Neural progenitor cell (in vitro differentiated cells): ENCODE measurements at regions not wholly inside any gene's neighbourhood (a gene's known extent, or its start where the extent isn't known, plus 50 kb on each side); places are given as distances from the start of the nearest gene placed in this dataset.

Source experiments
- DNase-seq: peaks from one replicate; pipeline ENCODE4 v3.0.0-alpha.2; 2016; ENCODE audit warnings: low spot score
- H2AFZ ChIP-seq: fragments of 200-600 bp; sonication (generic); replicated peaks from 2 replicates; pipeline ENCODE4 v1.6.1; 2016; ENCODE audit warnings: antibody characterized with exemption
- H3F3A ChIP-seq: fragments of 200-600 bp; sonication (generic); 2 replicates; pipeline ENCODE4 v1.6.1; 2016; ENCODE audit warnings: antibody characterized with exemption, low read depth
- H3K27ac ChIP-seq: fragments of 200-600 bp; sonication (generic); 2 replicates; pipeline ENCODE4 v1.5.1; 2016; ENCODE audit warnings: mild to moderate bottlenecking
- H3K27me3 ChIP-seq: fragments of 200-600 bp; sonication (generic); 2 replicates; pipeline ENCODE4 v1.6.1; 2016; ENCODE audit warnings: mild to moderate bottlenecking, moderate library complexity
- H3K36me3 ChIP-seq: fragments of 200-600 bp; sonication (generic); 2 replicates; pipeline ENCODE4 v1.5.1; 2016
- H3K4me1 ChIP-seq: fragments of 200-600 bp; sonication (generic); 2 replicates; pipeline ENCODE4 v1.6.1; 2016; ENCODE audit warnings: mixed run types
- H3K4me2 ChIP-seq: fragments of 200-600 bp; sonication (generic); 2 replicates; pipeline ENCODE4 v1.6.1; 2016
- H3K4me3 ChIP-seq: fragments of 200-600 bp; sonication (generic); 2 replicates; pipeline ENCODE4 v1.5.1; 2016
- H3K79me2 ChIP-seq: fragments of 200-600 bp; sonication (generic); 2 replicates; pipeline ENCODE4 v1.6.1; 2016; ENCODE audit warnings: low read depth
- H3K9ac ChIP-seq: fragments of 200-600 bp; sonication (generic); 2 replicates; pipeline ENCODE4 v1.6.1; 2016
- H3K9me3 ChIP-seq: fragments of 200-600 bp; sonication (generic); 2 replicates; pipeline ENCODE4 v1.5.1; 2016; ENCODE audit warnings: low read depth
- H4K20me1 ChIP-seq: fragments of 200-600 bp; sonication (generic); 2 replicates; pipeline ENCODE4 v1.6.1; 2016; ENCODE audit warnings: low read depth
- H3K27ac Mint-ChIP-seq: 3 replicates; pipeline ENCODE4 v1.8.0; 2021; ENCODE audit warnings: mixed read lengths
- H3K27me3 Mint-ChIP-seq: 2 replicates; pipeline ENCODE4 v1.8.0; 2022; ENCODE audit warnings: low read depth, mild to moderate bottlenecking, inconsistent platforms, moderate library complexity, mixed read lengths; ENCODE audit not compliant: insufficient read depth
- H3K36me3 Mint-ChIP-seq: 3 replicates; pipeline ENCODE4 v1.8.0; 2021; ENCODE audit warnings: mixed read lengths
- H3K4me1 Mint-ChIP-seq: 3 replicates; pipeline ENCODE4 v1.8.0; 2021; ENCODE audit warnings: mixed read lengths
- H3K4me3 Mint-ChIP-seq: 3 replicates; pipeline ENCODE4 v1.8.0; 2021; ENCODE audit warnings: mild to moderate bottlenecking, moderate library complexity, mixed read lengths
- H3K9me3 Mint-ChIP-seq: 3 replicates; pipeline ENCODE4 v1.8.0; 2020; ENCODE audit warnings: mixed read lengths
- EZH2 ChIP-seq: fragments of 200-600 bp; sonication (generic); IDR thresholded peaks from 2 replicates; pipeline ENCODE4 v1.6.1; 2017; ENCODE audit warnings: antibody characterized with exemption, mild to moderate bottlenecking, moderate library complexity
- EZH2phosphoT487 ChIP-seq: fragments of 200-600 bp; sonication (generic); IDR thresholded peaks from 2 replicates; pipeline ENCODE4 v1.6.1; 2017; ENCODE audit warnings: antibody characterized with exemption
- TF ChIP-seq, protein P1 (sequence below): fragments of 200-600 bp; sonication (generic); IDR thresholded peaks from 2 replicates; pipeline ENCODE4 v1.5.1; 2017; ENCODE audit warnings: antibody characterized with exemption, mild to moderate bottlenecking

DNA sequence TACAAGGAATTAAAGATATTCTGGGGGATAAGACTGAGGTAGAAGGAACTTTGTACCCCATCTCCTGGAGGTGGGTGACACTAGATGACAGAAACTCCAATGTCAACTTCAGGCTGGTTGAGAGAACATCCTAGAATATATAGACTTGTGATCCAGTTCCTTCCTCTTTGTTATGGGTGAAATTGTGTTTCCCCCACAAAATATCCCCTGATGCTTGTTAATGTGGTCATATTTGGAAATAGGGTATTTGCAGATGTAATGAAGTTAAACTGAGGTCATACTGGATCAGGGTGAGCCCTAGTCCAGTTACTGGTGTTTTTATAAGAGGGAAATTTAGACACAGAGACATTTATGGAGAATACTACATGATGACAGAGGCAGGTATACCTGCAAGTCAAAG, 114.0 kb upstream of the NAMPT start:
- TF ChIP-seq, protein P1, sequence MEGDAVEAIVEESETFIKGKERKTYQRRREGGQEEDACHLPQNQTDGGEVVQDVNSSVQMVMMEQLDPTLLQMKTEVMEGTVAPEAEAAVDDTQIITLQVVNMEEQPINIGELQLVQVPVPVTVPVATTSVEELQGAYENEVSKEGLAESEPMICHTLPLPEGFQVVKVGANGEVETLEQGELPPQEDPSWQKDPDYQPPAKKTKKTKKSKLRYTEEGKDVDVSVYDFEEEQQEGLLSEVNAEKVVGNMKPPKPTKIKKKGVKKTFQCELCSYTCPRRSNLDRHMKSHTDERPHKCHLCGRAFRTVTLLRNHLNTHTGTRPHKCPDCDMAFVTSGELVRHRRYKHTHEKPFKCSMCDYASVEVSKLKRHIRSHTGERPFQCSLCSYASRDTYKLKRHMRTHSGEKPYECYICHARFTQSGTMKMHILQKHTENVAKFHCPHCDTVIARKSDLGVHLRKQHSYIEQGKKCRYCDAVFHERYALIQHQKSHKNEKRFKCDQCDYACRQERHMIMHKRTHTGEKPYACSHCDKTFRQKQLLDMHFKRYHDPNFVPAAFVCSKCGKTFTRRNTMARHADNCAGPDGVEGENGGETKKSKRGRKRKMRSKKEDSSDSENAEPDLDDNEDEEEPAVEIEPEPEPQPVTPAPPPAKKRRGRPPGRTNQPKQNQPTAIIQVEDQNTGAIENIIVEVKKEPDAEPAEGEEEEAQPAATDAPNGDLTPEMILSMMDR: no peak
- TF ChIP-seq EZH2 (no peak), EZH2phosphoT487 (no peak)
- H3K4me3 Mint-ChIP-seq: no peak overlapping the region

GRCh38 chr7:106397994-106398393, 113.2 kb upstream of the NAMPT start:
- H3K4me1 Mint-ChIP-seq: peaks cover 7% of the 10 kb centered on the region
- Histone ChIP-seq H3K4me2 (no peak overlapping the region), H3F3A (no peaks in the 10 kb centered on the region), H3K9ac (no peak overlapping the region), H3K4me3 (no peak overlapping the region), H3K36me3 (no peaks in the 10 kb centered on the region), H3K4me1 (peaks cover 11% of the 10 kb centered on the region), H4K20me1 (no peaks in the 10 kb centered on the region), H3K79me2 (no peaks in the 10 kb centered on the region), H3K27me3 (no peaks in the 10 kb centered on the region), H3K9me3 (no peaks in the 10 kb centered on the region), H2AFZ (no peak overlapping the region), H3K27ac (no peak overlapping the region)
- no peaks in the 10 kb centered on the region for H3K9me3 Mint-ChIP-seq
- H3K36me3 Mint-ChIP-seq: no peaks in the 10 kb centered on the region
- TF ChIP-seq EZH2 (no peak), EZH2phosphoT487 (no peak)
- TF ChIP-seq, protein P1: no peak
- no peak overlapping the region for H3K4me3 Mint-ChIP-seq
- H3K27ac Mint-ChIP-seq: no peak overlapping the region
- no peak for DNase-seq
- peaks cover 5% of the 10 kb centered on the region for H3K27me3 Mint-ChIP-seq

More for the DNA sequence above, 114.0 kb upstream of the NAMPT start:
- no peak overlapping the region for H3K27ac ChIP-seq
- H3K79me2 ChIP-seq: no peaks in the 10 kb centered on the region
- H3K9ac ChIP-seq: no peak overlapping the region
- H3K4me3 ChIP-seq: no peak overlapping the region
- Mint-ChIP-seq H3K27me3 (peaks cover 5% of the 10 kb centered on the region), H3K4me1 (peaks cover 7% of the 10 kb centered on the region), H3K27ac (no peak overlapping the region), H3K36me3 (no peaks in the 10 kb centered on the region), H3K9me3 (no peaks in the 10 kb centered on the region)
- peaks cover 11% of the 10 kb centered on the region for H3K4me1 ChIP-seq
- DNase-seq: no peak
- no peaks in the 10 kb centered on the region for H4K20me1 ChIP-seq
- no peak overlapping the region for H3K4me2 ChIP-seq
- no peaks in the 10 kb centered on the region for H3K27me3 ChIP-seq
- no peak overlapping the region for H2AFZ ChIP-seq
- no peaks in the 10 kb centered on the region for H3K36me3 ChIP-seq
- no peaks in the 10 kb centered on the region for H3F3A ChIP-seq
- H3K9me3 ChIP-seq: no peaks in the 10 kb centered on the region

GRCh38 chr7:106394526-106394925, 109.7 kb upstream of the NAMPT start:
- Histone ChIP-seq H3K9me3 (no peaks in the 10 kb centered on the region), H3K79me2 (no peaks in the 10 kb centered on the region), H2AFZ (no peak overlapping the region), H3K4me1 (peaks cover 4% of the 10 kb centered on the region), H3K36me3 (no peaks in the 10 kb centered on the region), H3K9ac (no peak overlapping the region), H3K4me3 (no peak overlapping the region), H3K27ac (no peak overlapping the region), H3K4me2 (no peak overlapping the region), H3K27me3 (no peaks in the 10 kb centered on the region), H3F3A (no peaks in the 10 kb centered on the region), H4K20me1 (no peaks in the 10 kb centered on the region)
- no peaks in the 10 kb centered on the region for H3K36me3 Mint-ChIP-seq
- TF ChIP-seq EZH2 (no peak), EZH2phosphoT487 (no peak)
- TF ChIP-seq, protein P1: no peak
- no peaks in the 10 kb centered on the region for H3K9me3 Mint-ChIP-seq
- H3K4me1 Mint-ChIP-seq: no peaks in the 10 kb centered on the region
- DNase-seq: no peak
- no peak overlapping the region for H3K4me3 Mint-ChIP-seq
- no peak overlapping the region for H3K27ac Mint-ChIP-seq
- peaks cover 5% of the 10 kb centered on the region for H3K27me3 Mint-ChIP-seq
